Spinal cord (tissue), 9 donors: ENCODE measurements at regions not wholly inside any gene's neighbourhood (a gene's known extent, or its start where the extent isn't known, plus 50 kb on each side); places are given as distances from the start of the nearest gene placed in this dataset.

Source experiments
- DNase-seq, 6 donors: peaks; one replicate each; pipeline versions ENCODE4 v3.0.0 to v3.0.0-alpha.2; 2013 to 2015; ENCODE audit warnings: low spot score in 6 of 6, low read depth in 4 of 6
- H3K27ac ChIP-seq: one replicate; pipeline ENCODE4 v1.5.1; 2013; ENCODE audit warnings: low read depth, low read length, control low read depth
- H3K27me3 ChIP-seq: one replicate; pipeline ENCODE4 v1.6.1; 2013; ENCODE audit warnings: low read length; ENCODE audit not compliant: control insufficient read depth, insufficient read depth
- H3K36me3 ChIP-seq: one replicate; pipeline ENCODE4 v1.6.1; 2013; ENCODE audit warnings: low read length; ENCODE audit not compliant: control insufficient read depth, insufficient read depth
- H3K4me1 ChIP-seq: one replicate; pipeline ENCODE4 v1.6.1; 2013; ENCODE audit warnings: low read length; ENCODE audit not compliant: control insufficient read depth, insufficient read depth
- H3K4me3 ChIP-seq: one replicate; pipeline ENCODE4 v1.5.1; 2013; ENCODE audit warnings: low read depth, low read length, control low read depth
- H3K9me3 ChIP-seq: one replicate; pipeline ENCODE4 v1.6.1; 2013; ENCODE audit warnings: low read length; ENCODE audit not compliant: control insufficient read depth, insufficient read depth
- WGBS: methylation state at CpG from one replicate; pipeline ENCODE4 v1.1.5; 2013; ENCODE audit warnings: missing lambda C conversion rate; ENCODE audit not compliant: insufficient coverage; 5-methylcytosine and 5-hydroxymethylcytosine counted together
- donor health status: healthy.

DNA sequence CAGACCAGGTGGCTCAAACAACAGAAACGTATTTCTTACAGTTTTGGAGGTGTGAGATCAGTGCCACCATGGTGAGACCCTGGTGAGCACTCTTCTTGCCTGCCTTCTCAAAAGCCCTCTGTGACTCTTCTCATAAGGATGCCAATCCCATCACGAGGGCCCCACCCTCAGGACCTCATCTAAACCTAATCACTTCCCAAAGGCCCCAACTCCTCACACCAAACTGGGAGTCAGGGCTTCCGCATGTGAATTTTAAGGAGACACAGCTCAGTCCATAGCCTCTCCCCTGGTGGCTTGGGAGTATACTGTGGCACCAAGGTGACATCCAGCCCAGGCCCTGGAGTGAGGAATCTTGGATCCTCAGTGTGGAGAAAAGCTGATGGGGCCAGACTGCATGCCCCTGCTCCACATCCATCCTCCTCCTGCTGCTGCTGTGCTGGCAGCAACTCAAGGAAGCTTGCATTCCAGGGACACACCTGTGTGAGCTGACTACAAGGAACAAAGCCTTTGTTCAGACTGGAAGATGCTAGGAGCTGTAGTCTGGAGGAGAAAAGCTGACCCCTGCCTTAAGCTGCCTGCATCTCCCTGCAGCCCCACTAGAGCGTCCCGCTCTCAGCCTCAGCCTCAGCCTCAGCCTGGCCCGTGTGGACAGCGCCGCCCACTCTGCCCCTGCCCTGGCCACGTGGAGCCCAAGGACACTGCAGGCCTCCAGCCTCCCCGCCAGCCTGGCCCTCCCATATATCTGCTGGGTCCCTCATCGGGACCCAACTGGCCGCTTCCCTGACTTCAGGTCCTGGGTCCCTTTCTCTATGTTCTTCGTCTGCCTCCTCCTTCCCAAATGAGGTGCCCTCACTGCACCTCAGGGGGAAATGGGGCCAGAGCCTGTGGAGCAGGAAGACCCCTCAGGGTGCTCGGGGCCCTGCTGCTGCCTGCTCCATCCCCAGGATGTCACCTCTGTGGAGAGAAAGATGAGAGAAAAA lies 87.8 kb upstream of the RAB6C start:
- Histone ChIP-seq H3K27me3 (no peaks in the 10 kb centered on the region), H3K4me1 (peaks cover 2% of the 10 kb centered on the region), H3K4me3 (no peak overlapping the region), H3K27ac (no peak overlapping the region), H3K9me3 (no peaks in the 10 kb centered on the region), H3K36me3 (no peaks in the 10 kb centered on the region)
- no peak for DNase-seq
- WGBS: 77% methylated on average over 13 of the region's 14 CpGs

DNA sequence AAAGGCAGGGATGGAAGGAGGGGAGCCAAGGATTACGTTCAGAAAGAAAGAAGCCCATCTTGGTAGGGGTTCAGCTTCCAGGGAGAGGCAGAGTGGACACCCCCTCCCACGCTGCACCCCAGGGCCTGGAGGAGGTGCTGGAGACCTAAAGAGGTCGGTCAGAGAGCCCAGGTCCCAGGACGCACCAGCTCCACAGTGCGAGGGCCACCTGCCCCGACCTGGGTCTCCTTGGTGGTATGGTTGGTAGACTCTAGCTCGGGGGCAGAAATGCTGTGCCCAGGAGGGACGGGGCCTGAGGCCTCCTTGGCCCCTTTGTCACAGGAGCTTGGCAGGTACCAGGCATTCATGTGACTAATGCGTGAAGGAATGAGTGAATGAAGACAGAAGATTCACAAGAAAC lies 87.1 kb upstream of the RAB6C start:
- WGBS: 96% methylated on average over 9 of the region's 9 CpGs
- Histone ChIP-seq H3K9me3 (no peaks in the 10 kb centered on the region), H3K36me3 (no peaks in the 10 kb centered on the region), H3K27ac (no peak overlapping the region), H3K27me3 (no peaks in the 10 kb centered on the region), H3K4me3 (no peak overlapping the region), H3K4me1 (peaks cover 2% of the 10 kb centered on the region)
- DNase-seq: no peak

DNA sequence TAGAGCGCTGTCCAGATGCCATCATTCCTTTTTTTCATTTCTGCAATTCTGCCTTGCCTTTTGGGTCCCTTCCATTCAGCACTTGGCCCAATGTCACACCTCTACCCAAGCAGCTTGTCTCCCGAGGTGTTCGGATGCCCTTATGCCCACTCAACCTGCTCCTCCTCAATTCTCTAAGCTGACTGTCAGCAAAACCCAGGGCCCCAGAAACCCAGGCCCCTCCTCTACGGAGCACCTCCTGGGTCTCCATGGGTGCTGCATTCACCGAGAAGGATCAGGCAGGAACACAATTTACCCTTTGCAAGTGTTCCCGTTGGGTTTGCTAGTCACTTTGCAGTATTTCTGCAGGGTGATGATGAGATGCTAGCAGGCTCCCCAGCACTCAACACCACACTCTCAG lies 86.7 kb upstream of the RAB6C start:
- 89% methylated on average over 6 of the region's 6 CpGs for WGBS
- no peak for DNase-seq
- no peak overlapping the region for H3K4me3 ChIP-seq
- H3K27me3 ChIP-seq: no peaks in the 10 kb centered on the region
- no peaks in the 10 kb centered on the region for H3K9me3 ChIP-seq
- H3K36me3 ChIP-seq: no peaks in the 10 kb centered on the region
- no peak overlapping the region for H3K27ac ChIP-seq
- H3K4me1 ChIP-seq: peaks cover under 1% of the 10 kb centered on the region

DNA sequence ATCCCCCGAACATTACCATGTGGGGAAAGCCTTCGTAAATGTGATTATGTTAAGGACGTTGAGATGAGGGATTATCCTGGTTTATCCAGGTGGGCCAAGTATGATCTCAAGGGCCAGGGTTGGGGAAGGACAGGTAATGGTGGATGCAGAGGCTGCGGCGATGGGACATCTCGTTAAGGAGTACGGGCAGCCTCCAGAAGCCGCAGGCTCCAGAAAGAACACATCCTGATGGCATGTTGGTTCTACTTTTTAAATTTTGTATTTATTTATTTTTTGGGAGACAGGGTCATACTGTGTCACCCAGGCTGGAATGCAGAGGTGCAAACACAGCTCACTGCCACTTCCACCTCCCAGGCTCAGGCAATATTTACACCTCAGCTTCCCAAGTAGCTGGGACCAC lies 86.2 kb upstream of the RAB6C start:
- Histone ChIP-seq H3K27ac (no peak overlapping the region), H3K27me3 (no peaks in the 10 kb centered on the region), H3K4me3 (no peak overlapping the region), H3K4me1 (no peaks in the 10 kb centered on the region), H3K36me3 (no peaks in the 10 kb centered on the region), H3K9me3 (no peaks in the 10 kb centered on the region)
- DNase-seq: no peak
- WGBS: 96% methylated on average over 6 of the region's 8 CpGs

DNA sequence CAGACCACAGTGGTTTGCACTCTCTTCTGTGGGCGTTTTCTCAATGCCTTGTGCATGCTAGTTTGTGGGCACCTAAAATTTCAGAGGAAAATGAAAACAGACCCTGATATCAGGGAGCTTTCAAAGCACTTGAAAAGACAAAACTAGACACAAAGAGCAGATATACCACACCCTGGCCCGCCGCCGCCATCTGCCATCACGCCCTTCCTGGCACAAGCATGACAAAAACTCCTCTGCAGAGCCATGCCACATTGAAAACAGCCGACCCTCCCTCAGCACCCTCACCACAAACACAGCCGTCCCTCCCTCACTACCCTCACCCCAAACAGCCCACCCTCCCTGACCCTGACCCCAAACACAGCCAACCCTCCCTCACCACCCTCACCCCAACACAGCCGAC lies 84.8 kb upstream of the RAB6C start:
- no peaks in the 10 kb centered on the region for H3K4me1 ChIP-seq
- DNase-seq: no peak

DNA sequence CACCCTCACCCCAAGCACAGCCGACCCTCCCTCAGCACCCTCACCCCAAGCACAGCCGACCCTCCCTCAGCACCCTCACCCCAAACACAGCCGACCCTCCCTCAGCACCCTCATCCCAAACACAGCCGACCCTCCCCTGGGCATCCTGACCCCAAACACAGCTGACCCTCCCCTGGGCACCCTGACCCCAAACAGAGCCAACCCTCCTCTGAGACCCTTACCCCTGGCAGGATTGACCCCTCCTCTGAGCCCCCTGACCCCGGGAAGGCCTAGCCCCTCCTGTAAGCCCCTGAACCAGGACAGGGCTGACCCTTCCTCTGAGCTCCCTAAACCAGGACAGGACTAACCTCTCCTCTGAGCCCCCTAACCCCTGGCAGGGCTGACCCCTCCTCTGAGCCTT lies 84.4 kb upstream of the RAB6C start:
- Histone ChIP-seq H3K27ac (no peak overlapping the region), H3K27me3 (no peaks in the 10 kb centered on the region), H3K4me3 (no peak overlapping the region), H3K9me3 (no peaks in the 10 kb centered on the region), H3K4me1 (no peaks in the 10 kb centered on the region), H3K36me3 (no peaks in the 10 kb centered on the region)
- no peak for DNase-seq
- WGBS: 88% methylated on average over 3 of the region's 5 CpGs

More for the DNA sequence above, 84.8 kb upstream of the RAB6C start:
- H3K4me3 ChIP-seq: no peak overlapping the region
- H3K27ac ChIP-seq: no peak overlapping the region
- no peaks in the 10 kb centered on the region for H3K9me3 ChIP-seq
- no peaks in the 10 kb centered on the region for H3K36me3 ChIP-seq
- WGBS: 82% methylated on average over 6 of the region's 8 CpGs
- H3K27me3 ChIP-seq: no peaks in the 10 kb centered on the region

DNA sequence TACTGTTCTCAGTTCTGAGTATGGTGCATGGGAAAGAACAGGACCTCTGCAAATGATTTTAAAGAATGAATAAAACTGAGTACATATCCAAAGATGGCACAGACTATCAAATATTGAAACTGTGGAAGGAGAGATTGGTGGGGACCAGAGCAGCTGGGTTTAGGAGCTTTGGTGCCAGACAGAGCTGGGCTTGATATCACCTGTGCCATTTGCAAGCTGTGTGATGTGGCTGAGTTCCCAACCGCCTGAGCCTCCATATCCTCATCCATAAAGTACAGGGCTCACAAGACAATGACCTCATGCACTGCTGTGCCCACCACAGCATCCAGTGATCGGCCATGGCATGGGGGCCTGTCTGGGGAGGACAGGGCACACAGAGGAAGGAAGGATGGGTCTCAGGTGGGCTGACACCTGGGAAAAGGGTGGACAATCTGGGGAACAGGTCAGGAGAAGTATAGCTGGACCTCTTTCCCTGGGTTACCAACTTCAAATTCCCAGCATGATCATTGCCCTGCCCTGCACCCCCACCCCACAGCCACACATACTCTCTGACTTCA lies 83.9 kb upstream of the RAB6C start:
- peak in 1 of 6 donors; percentile 12 for DNase-seq
- Histone ChIP-seq H3K27ac (no peak overlapping the region), H3K9me3 (no peaks in the 10 kb centered on the region), H3K4me1 (no peaks in the 10 kb centered on the region), H3K27me3 (no peaks in the 10 kb centered on the region), H3K36me3 (no peaks in the 10 kb centered on the region), H3K4me3 (no peak overlapping the region)
- 83% methylated on average over 1 of the region's 2 CpGs for WGBS

DNA sequence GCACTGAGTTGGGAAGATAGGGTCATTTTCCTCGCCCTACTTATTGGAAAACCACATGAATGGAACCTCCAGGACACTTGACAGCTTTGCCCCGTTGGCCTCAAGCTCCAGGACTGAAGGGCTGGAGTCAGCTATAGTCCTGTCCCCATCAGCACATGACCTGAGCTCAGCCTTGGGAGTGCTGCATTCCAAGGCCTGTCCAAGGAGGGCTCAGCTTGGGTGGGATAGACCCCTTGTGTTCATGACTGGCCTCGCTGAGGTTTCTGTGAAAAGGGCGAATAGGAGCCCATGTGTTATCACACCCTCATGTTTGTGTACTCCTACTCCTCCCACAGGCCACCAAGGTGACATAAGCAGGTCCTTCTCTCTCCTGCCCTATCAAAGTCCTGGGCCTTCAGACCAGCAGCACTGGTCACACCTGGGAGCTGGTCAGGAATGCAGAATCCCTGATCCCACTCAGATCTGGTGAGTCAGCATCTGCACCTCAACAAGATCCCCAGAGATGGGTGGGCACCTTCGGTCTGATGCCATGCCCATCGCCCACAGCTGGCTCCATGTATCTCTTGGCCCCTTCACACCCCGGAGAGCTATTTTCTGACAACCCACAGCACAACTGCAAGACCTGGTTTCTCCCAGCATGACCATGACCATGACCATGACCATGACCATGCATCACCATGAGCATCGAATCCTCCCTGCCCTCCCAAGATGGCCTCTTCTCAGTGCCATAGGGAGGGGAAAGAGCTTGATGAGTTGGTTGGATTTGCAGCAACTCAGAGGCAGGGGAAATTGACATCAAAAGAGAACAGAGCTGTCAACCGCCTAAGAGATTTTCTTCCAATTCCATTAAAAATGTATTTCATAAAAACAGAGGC lies 83.0 kb upstream of the RAB6C start:
- WGBS: 92% methylated on average over 7 of the region's 9 CpGs
- no peaks in the 10 kb centered on the region for H3K36me3 ChIP-seq
- no peaks in the 10 kb centered on the region for H3K9me3 ChIP-seq
- no peaks in the 10 kb centered on the region for H3K27me3 ChIP-seq
- no peak overlapping the region for H3K27ac ChIP-seq
- no peak overlapping the region for H3K4me3 ChIP-seq
- no peak for DNase-seq
- H3K4me1 ChIP-seq: no peaks in the 10 kb centered on the region

DNA sequence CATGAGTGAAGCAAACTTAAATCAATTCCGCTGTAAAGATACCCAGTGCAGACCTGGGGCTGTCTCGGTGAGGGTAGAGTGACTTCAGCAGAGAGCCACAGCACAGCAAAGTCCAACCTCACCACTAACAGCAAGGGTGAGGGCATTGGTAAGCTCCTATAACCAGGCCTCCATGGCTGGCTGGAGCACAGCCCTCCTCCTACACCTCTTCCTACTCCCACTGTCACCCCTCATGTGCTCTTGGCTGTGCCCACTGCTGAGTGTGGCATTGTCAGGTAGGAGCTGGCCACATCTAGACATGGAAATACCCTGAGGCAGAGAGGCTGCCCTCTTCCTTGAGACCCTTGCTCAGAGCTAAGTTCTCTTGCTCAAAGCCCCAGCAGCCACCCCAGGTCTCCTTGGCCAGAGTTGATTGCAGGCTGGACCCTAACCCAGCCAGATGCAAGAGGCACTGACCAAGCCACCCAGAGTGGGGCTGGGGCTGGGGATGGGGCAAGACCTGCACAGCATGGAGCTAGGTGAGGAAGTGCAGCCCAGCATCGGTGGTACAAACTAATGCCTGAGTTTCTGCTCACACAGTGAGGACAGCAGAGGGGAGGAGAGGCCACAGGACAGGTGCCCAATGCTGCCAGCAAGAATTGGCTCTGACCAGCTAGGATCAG lies 77.6 kb upstream of the RAB6C start:
- no peak for DNase-seq
- 90% methylated on average over 3 of the region's 3 CpGs for WGBS
- no peaks in the 10 kb centered on the region for H3K36me3 ChIP-seq
- no peak overlapping the region for H3K27ac ChIP-seq
- H3K27me3 ChIP-seq: no peaks in the 10 kb centered on the region
- peaks cover 9% of the 10 kb centered on the region for H3K4me1 ChIP-seq
- no peaks in the 10 kb centered on the region for H3K9me3 ChIP-seq
- no peak overlapping the region for H3K4me3 ChIP-seq
